Trophoblast cell (in vitro differentiated cells and primary cell): ENCODE measurements at regions not wholly inside any gene's neighbourhood (a gene's known extent, or its start where the extent isn't known, plus 50 kb on each side); places are given as distances from the start of the nearest gene placed in this dataset.

Experiments used
- DNase-seq, 2 donors: peaks; one replicate each; pipeline ENCODE4 v3.0.0-alpha.2; 2016
- H2AFZ ChIP-seq: 2 replicates; pipeline ENCODE4 v1.6.1; 2013; ENCODE audit warnings: low read length, moderate library complexity, mild to moderate bottlenecking; ENCODE audit not compliant: insufficient read depth, poor library complexity
- H2AK5ac ChIP-seq: 2 replicates; pipeline ENCODE4 v1.6.1; 2013; ENCODE audit warnings: mild to moderate bottlenecking, low read length
- H2BK120ac ChIP-seq: 2 replicates; pipeline ENCODE4 v1.6.1; 2013; ENCODE audit warnings: low read length, mild to moderate bottlenecking, moderate library complexity; ENCODE audit not compliant: insufficient read depth, poor library complexity
- H2BK12ac ChIP-seq: 2 replicates; pipeline ENCODE4 v1.6.1; 2013; ENCODE audit warnings: mild to moderate bottlenecking, low read length, moderate library complexity
- H2BK5ac ChIP-seq: 2 replicates; pipeline ENCODE4 v1.6.1; 2013; ENCODE audit warnings: low read length, low read depth, moderate library complexity, mild to moderate bottlenecking; ENCODE audit not compliant: poor library complexity
- H3K14ac ChIP-seq: 2 replicates; pipeline ENCODE4 v1.6.1; 2013; ENCODE audit warnings: mild to moderate bottlenecking, low read length
- H3K18ac ChIP-seq: 2 replicates; pipeline ENCODE4 v1.6.1; 2013; ENCODE audit warnings: mild to moderate bottlenecking, low read length
- H3K23ac ChIP-seq: 2 replicates; pipeline ENCODE4 v1.6.1; 2013; ENCODE audit warnings: low read length
- H3K27ac ChIP-seq: 2 replicates; pipeline ENCODE4 v1.5.1; 2013; ENCODE audit warnings: low read depth, mild to moderate bottlenecking, inconsistent platforms, low read length, moderate library complexity
- H3K27me3 ChIP-seq: 2 replicates; pipeline ENCODE4 v1.6.1; 2013; ENCODE audit warnings: inconsistent platforms, mild to moderate bottlenecking, low read length, moderate library complexity; ENCODE audit not compliant: insufficient read depth
- H3K36me3 ChIP-seq, 2 experiments: 1 replicate in 1 of 2; 2 replicates in 1 of 2; pipeline ENCODE4 v1.6.1; 2013; ENCODE audit warnings: low read length in 2 of 2, mild to moderate bottlenecking in 2 of 2, moderate library complexity in 1 of 2; ENCODE audit not compliant: insufficient read depth in 2 of 2, control insufficient read depth in 1 of 2
- H3K4ac ChIP-seq: 2 replicates; pipeline ENCODE4 v1.6.1; 2013; ENCODE audit warnings: low read depth, mild to moderate bottlenecking, low read length, moderate library complexity
- H3K4me1 ChIP-seq, 2 experiments: 1 replicate in 1 of 2; 2 replicates in 1 of 2; pipeline ENCODE4 v1.6.1; 2013; ENCODE audit warnings: low read length in 2 of 2, mild to moderate bottlenecking in 2 of 2, moderate library complexity in 1 of 2; ENCODE audit not compliant: insufficient read depth in 2 of 2, control insufficient read depth in 1 of 2
- H3K4me2 ChIP-seq: 2 replicates; pipeline ENCODE4 v1.6.1; 2013; ENCODE audit warnings: inconsistent platforms, mild to moderate bottlenecking, low read length, moderate library complexity
- H3K4me3 ChIP-seq: 2 replicates; pipeline ENCODE4 v1.5.1; 2013; ENCODE audit warnings: mild to moderate bottlenecking, low read depth, low read length, inconsistent platforms
- H3K79me1 ChIP-seq: one replicate; pipeline ENCODE4 v1.6.1; 2013; ENCODE audit warnings: low read length
- H3K79me2 ChIP-seq: 2 replicates; pipeline ENCODE4 v1.6.1; 2013; ENCODE audit warnings: low read length, mild to moderate bottlenecking; ENCODE audit not compliant: control insufficient read depth, insufficient read depth, poor library complexity
- H3K9ac ChIP-seq: 2 replicates; pipeline ENCODE4 v1.6.1; 2013; ENCODE audit warnings: mild to moderate bottlenecking, low read length
- H3K9me3 ChIP-seq: 2 replicates; pipeline ENCODE4 v1.6.1; 2013; ENCODE audit warnings: low read depth, mild to moderate bottlenecking, control low read depth, inconsistent platforms, low read length; ENCODE audit not compliant: insufficient read depth
- H4K12ac ChIP-seq: 2 replicates; pipeline ENCODE4 v1.6.1; 2013; ENCODE audit warnings: low read depth, mild to moderate bottlenecking, low read length, moderate library complexity
- H4K8ac ChIP-seq: 2 replicates; pipeline ENCODE4 v1.6.1; 2013; ENCODE audit warnings: low read depth, mild to moderate bottlenecking, low read length, moderate library complexity
- H4K91ac ChIP-seq: one replicate; pipeline ENCODE4 v1.6.1; 2013; ENCODE audit warnings: low read depth, mild to moderate bottlenecking, low read length, moderate library complexity
- WGBS: extraction: QIAGEN DNeasy Blood & Tissue Kit; methylation state at CpG from one replicate; pipeline ENCODE4 v1.1.7; 2013; ENCODE audit warnings: missing lambda C conversion rate; ENCODE audit not compliant: insufficient read length, insufficient coverage; ENCODE audit errors: extremely low coverage; 5-methylcytosine and 5-hydroxymethylcytosine counted together

DNA sequence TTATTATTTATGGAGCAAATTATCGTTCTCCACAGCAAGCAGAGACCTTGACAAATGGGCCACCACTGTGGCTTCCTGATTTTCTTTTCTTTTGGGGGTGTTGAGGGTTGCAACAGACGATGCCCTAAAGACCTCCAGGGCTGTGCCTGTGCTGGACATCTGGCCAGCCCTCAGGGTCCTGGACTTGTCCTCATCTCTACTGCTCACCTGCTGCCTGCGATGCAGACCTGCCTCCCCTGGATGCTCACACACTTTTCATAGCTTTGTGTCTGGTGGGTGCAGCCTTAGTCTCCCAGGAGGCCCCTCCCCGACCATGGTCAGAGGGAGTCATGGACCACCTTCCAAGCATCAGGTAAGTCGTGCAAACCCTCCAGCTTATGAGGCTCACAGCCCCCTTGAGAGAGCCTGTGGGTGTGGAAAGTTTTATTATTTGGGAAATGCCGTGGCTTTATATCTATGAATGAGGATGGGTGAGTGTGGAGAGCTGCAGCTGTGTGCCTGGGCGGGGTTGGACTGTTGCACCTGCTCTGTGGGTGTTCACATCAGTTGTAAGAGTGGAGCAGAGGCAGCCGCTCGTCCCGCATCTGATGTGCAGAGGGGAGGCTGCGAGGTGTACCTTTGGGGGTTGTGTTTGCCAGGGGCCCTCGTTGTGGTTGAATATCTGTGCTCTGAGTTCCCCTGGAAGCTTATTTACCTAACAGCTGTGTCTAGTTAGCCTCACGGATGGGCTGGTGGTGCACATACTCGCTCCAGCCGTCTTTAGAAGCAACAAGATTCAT, 126.3 kb upstream of the IRX4 start:
- no peak overlapping the region for H3K4me3 ChIP-seq
- H4K12ac ChIP-seq: no peak overlapping the region
- WGBS: no CpG with 5 or more reads among the region's 15 CpGs

DNA sequence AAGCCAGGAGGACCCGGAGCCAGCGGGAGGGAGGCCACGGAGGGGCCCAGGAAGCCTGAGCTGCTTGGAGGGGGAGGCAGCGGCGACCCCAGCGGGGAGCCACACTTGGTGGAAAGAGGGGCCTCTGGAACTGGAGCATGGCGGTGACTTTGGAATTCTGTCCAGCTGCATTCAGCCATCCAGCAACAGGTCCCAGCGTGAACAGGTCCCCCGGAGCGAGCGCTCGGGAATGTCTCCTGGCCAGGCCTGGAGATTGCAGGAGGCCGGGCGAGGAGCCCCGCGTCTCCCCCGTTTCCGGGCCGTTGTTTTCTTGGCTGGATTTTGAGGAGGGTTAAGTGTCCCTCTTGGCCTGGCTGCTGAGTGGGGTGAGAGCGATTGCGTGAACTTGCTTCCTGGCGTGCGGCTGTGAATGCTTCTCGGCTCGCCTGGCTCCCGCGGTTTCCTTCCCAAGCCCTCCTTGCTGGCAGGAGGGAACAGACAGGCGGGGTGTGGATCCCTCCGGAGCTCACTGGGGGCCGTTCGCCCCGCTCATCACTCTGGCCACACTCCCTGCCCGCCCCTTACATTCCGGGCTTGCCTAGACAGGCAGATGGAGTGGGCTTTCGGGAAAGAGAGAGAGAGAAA, 125.3 kb upstream of the IRX4 start:
- Histone ChIP-seq H3K36me3 (no peaks in the 10 kb centered on the region), H3K79me2 (no peaks in the 10 kb centered on the region), H4K91ac (no peak overlapping the region), H3K9me3 (no peaks in the 10 kb centered on the region), H4K8ac (no peak overlapping the region), H4K12ac (no peak overlapping the region), H3K4me1 (no peaks in the 10 kb centered on the region), H3K4me2 (no peak overlapping the region), H3K27ac (no peak overlapping the region), H3K9ac (no peak overlapping the region), H3K14ac (no peak overlapping the region), H3K4ac (no peak overlapping the region), H3K4me3 (no peak overlapping the region), H3K23ac (no peak overlapping the region), H2BK5ac (no peak overlapping the region), H3K18ac (no peak overlapping the region), H2AFZ (no peak overlapping the region), H3K27me3 (no peaks in the 10 kb centered on the region), H3K79me1 (no peaks in the 10 kb centered on the region), H2BK12ac (no peak overlapping the region), H2BK120ac (no peak overlapping the region), H2AK5ac (no peak overlapping the region)
- DNase-seq: no peak
- no CpG with 5 or more reads among the region's 35 CpGs for WGBS

More for the DNA sequence above, 126.3 kb upstream of the IRX4 start:
- Histone ChIP-seq H4K91ac (no peak overlapping the region), H4K8ac (no peak overlapping the region), H3K9ac (no peak overlapping the region), H3K18ac (no peak overlapping the region), H2BK5ac (no peak overlapping the region), H2BK120ac (no peak overlapping the region), H3K36me3 (no peaks in the 10 kb centered on the region), H3K4ac (no peak overlapping the region), H3K4me2 (no peak overlapping the region), H3K14ac (no peak overlapping the region), H3K4me1 (no peaks in the 10 kb centered on the region), H3K9me3 (no peaks in the 10 kb centered on the region), H3K27me3 (no peaks in the 10 kb centered on the region), H2BK12ac (no peak overlapping the region), H3K23ac (no peak overlapping the region), H3K27ac (no peak overlapping the region), H3K79me1 (no peaks in the 10 kb centered on the region), H2AK5ac (no peak overlapping the region), H2AFZ (no peak overlapping the region), H3K79me2 (no peaks in the 10 kb centered on the region)
- DNase-seq: no peak

DNA sequence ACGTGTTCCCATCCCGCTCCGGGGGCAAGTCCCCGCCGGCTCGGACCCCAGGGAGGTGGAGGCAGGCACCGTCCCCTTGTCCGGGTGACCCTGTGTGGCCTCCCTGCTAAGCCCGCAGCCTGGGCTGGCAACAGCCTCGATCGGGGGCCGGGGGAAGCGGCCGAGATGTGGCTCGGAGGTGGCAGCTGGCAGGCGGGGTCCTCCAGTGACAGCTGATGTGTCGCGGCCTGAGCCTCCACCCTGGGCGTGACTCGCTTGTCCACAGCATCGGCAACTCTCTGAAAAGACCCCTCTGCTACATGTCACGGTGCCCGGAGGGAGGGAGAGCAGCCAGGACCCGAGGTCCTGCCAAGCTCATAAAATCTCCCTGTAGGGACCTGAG, 124.8 kb upstream of the IRX4 start:
- H3K4ac ChIP-seq: no peak overlapping the region
- no peaks in the 10 kb centered on the region for H3K79me2 ChIP-seq
- no peak overlapping the region for H3K27ac ChIP-seq
- no peak overlapping the region for H3K4me2 ChIP-seq
- no peak overlapping the region for H3K4me3 ChIP-seq
- H3K9me3 ChIP-seq: no peaks in the 10 kb centered on the region
- no peak overlapping the region for H2BK120ac ChIP-seq
- no CpG with 5 or more reads among the region's 24 CpGs for WGBS
- H3K27me3 ChIP-seq: no peaks in the 10 kb centered on the region
- no peak for DNase-seq
- no peak overlapping the region for H2BK5ac ChIP-seq
- no peaks in the 10 kb centered on the region for H3K79me1 ChIP-seq
- H2AFZ ChIP-seq: no peak overlapping the region
- H3K9ac ChIP-seq: no peak overlapping the region
- no peak overlapping the region for H3K23ac ChIP-seq
- no peak overlapping the region for H2AK5ac ChIP-seq
- no peak overlapping the region for H4K12ac ChIP-seq
- H3K18ac ChIP-seq: no peak overlapping the region
- H4K8ac ChIP-seq: no peak overlapping the region
- no peak overlapping the region for H2BK12ac ChIP-seq
- no peaks in the 10 kb centered on the region for H3K4me1 ChIP-seq
- no peaks in the 10 kb centered on the region for H3K36me3 ChIP-seq
- H3K14ac ChIP-seq: no peak overlapping the region
- no peak overlapping the region for H4K91ac ChIP-seq

DNA sequence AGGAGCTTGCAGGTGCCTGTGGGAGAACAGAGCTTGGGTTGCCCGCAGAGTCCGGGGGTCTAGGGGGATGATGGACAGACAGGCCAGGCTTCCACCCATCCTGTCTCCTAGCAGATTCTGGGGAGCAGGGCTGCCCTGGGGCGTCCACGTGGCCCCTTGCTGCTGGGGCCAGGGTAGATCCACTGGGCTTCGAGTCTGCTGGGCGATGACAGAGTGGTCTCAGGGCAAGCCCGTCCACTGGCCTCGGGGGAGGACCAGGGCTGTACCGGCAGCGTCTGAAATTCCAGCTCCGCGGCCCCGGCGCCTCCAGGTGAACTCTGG, 124.2 kb upstream of the IRX4 start:
- no peak overlapping the region for H2AK5ac ChIP-seq
- H2BK12ac ChIP-seq: no peak overlapping the region
- H4K91ac ChIP-seq: no peak overlapping the region
- no peaks in the 10 kb centered on the region for H3K79me2 ChIP-seq
- no peaks in the 10 kb centered on the region for H3K36me3 ChIP-seq
- no peak overlapping the region for H3K23ac ChIP-seq
- no peaks in the 10 kb centered on the region for H3K9me3 ChIP-seq
- H3K4me3 ChIP-seq: no peak overlapping the region
- no peak overlapping the region for H2AFZ ChIP-seq
- H4K8ac ChIP-seq: no peak overlapping the region
- H3K4me1 ChIP-seq: no peaks in the 10 kb centered on the region
- H3K27ac ChIP-seq: no peak overlapping the region
- H3K27me3 ChIP-seq: no peaks in the 10 kb centered on the region
- H3K4ac ChIP-seq: no peak overlapping the region
- H3K14ac ChIP-seq: no peak overlapping the region
- no CpG with 5 or more reads among the region's 14 CpGs for WGBS
- no peak overlapping the region for H4K12ac ChIP-seq
- no peak for DNase-seq
- no peak overlapping the region for H3K4me2 ChIP-seq
- no peak overlapping the region for H2BK120ac ChIP-seq
- no peak overlapping the region for H3K18ac ChIP-seq
- H3K9ac ChIP-seq: no peak overlapping the region
- H3K79me1 ChIP-seq: no peaks in the 10 kb centered on the region
- H2BK5ac ChIP-seq: no peak overlapping the region
